ENCODE measurements at regions not wholly inside any gene's neighbourhood (a gene's known extent, or its start where the extent isn't known, plus 50 kb on each side); places are given as distances from the start of the nearest gene placed in this dataset.
"Not testable (repeated sequence)": the region's sequence is repeated elsewhere in the genome, so short reads cannot be mapped to it uniquely, and the experiment has no call there.

GRCh38 chr1:212155219-212155618, 119.7 kb downstream of the DTL start:
- no peak for DNase-seq

GRCh38 chr1:212157252-212157651, 121.7 kb downstream of the DTL start:
- DNase-seq, result no peak

GRCh38 chr1:212158912-212159796, 123.6 kb downstream of the DTL start:
- DNase-seq, result no peak

- DNase-seq, result no peak
Measured at GRCh38 chr1:212161231-212161781, 123.9 kb upstream of the PPP2R5A start.

- DNase-seq, result no peak
Measured at GRCh38 chr1:212162635-212163034, 122.6 kb upstream of the PPP2R5A start.

- DNase-seq, result no peak
Measured at GRCh38 chr1:212164095-212164872, 120.9 kb upstream of the PPP2R5A start.

- DNase-seq, result no peak
Measured at GRCh38 chr1:212166244-212166643, 119.0 kb upstream of the PPP2R5A start.

GRCh38 chr1:212166644-212167043, 118.6 kb upstream of the PPP2R5A start:
- DNase-seq, result no peak

- no peak for DNase-seq
Measured at GRCh38 chr1:212167098-212167497, 118.1 kb upstream of the PPP2R5A start.

GRCh38 chr1:212173567-212173966, 111.6 kb upstream of the PPP2R5A start:
- DNase-seq, result no peak

- not testable (repeated sequence) for DNase-seq
Measured at GRCh38 chr1:212174295-212174694, 110.9 kb upstream of the PPP2R5A start.

GRCh38 chr1:212177542-212177941, 107.7 kb upstream of the PPP2R5A start:
- DNase-seq, result no peak

GRCh38 chr1:212178851-212179250, 106.4 kb upstream of the PPP2R5A start:
- no peak for DNase-seq

GRCh38 chr1:212179394-212180076, 105.7 kb upstream of the PPP2R5A start:
- no peak for DNase-seq

- DNase-seq, result no peak
Measured at GRCh38 chr1:212181015-212181882, 104.0 kb upstream of the PPP2R5A start.

- DNase-seq, result no peak
Measured at GRCh38 chr1:212182171-212182570, 103.0 kb upstream of the PPP2R5A start.

GRCh38 chr1:212182579-212182978, 102.6 kb upstream of the PPP2R5A start:
- no peak for DNase-seq

- DNase-seq, result no peak
Measured at GRCh38 chr1:212186427-212187207, 98.6 kb upstream of the PPP2R5A start.

- DNase-seq, result no peak
Measured at GRCh38 chr1:212188599-212189351, 96.4 kb upstream of the PPP2R5A start.

GRCh38 chr1:212189352-212189738, 95.9 kb upstream of the PPP2R5A start:
- DNase-seq, result no peak

- no peak for DNase-seq
Measured at GRCh38 chr1:212190169-212190568, 95.0 kb upstream of the PPP2R5A start.
